K562 (cell line): ENCODE measurements at regions not wholly inside any gene's neighbourhood (a gene's known extent, or its start where the extent isn't known, plus 50 kb on each side); places are given as distances from the start of the nearest gene placed in this dataset.

Experiments used
- BHLHE40 ChIP-seq: IDR thresholded peaks from 2 replicates; pipeline ENCODE4 v1.6.1; 2011; ENCODE audit warnings: low read length, improper control_type of control experiment
- CEBPB ChIP-seq: fragments of 450-650 bp; IDR thresholded peaks from 2 replicates; pipeline ENCODE4 v1.6.1; 2016; ENCODE audit warnings: missing genetic modification characterization, missing compliant biosample characterization
- GTF2F1 ChIP-seq: IDR thresholded peaks from 2 replicates; pipeline ENCODE4 v1.6.1; 2011; ENCODE audit warnings: low read depth, low read length, improper control_type of control experiment
- RAD21 ChIP-seq, 2 experiments: fragments of 250-450 bp in 1 of 2; fragments of 450-650 bp in 1 of 2; sonication (Bioruptor Pico) in 1 of 2; formaldehyde crosslinking in 1 of 2; IDR thresholded peaks in 1 of 2; conservative IDR thresholded peaks in 1 of 2; 2 replicates each; pipeline versions ENCODE4 v1.4.0 to v1.8.0; 2020 to 2022; ENCODE audit warnings: mild to moderate bottlenecking in 2 of 2, moderate library complexity in 1 of 2
- SAFB ChIP-seq: fragments of 200-400 bp; formaldehyde crosslinking; IDR thresholded peaks from 2 replicates; pipeline ENCODE4 v1.6.1; 2017; ENCODE audit warnings: low read depth, low read length, borderline replicate concordance
- SIRT6 ChIP-seq: IDR thresholded peaks from one replicate; pipeline ENCODE4 v1.6.1; 2012; ENCODE audit warnings: low read depth, mild to moderate bottlenecking, control low read depth, inconsistent platforms, low read length, moderate library complexity
- TF ChIP-seq, protein P1 (sequence below), 2 experiments: fragments of 450-650 bp; formaldehyde crosslinking in 1 of 2; IDR thresholded peaks; 2 replicates each; pipeline versions ENCODE4 v1.4.0 to v1.6.1; 2014 to 2020; ENCODE audit warnings: mild to moderate bottlenecking in 2 of 2, borderline replicate concordance in 1 of 2, low read depth in 1 of 2
- TF ChIP-seq, protein P2 (sequence below): sonication (generic); formaldehyde crosslinking; IDR thresholded peaks from 2 replicates; pipeline ENCODE4 v1.9.0; 2022; ENCODE audit warnings: mild to moderate bottlenecking, missing genetic modification reagents
- TF ChIP-seq, protein P3 (sequence below), 2 experiments: fragments of 450-650 bp; IDR thresholded peaks; 2 replicates each; pipeline ENCODE4 v1.6.1; 2016
- TF ChIP-seq, protein P4 (sequence below), 3 experiments: IDR thresholded peaks in 2 of 3; conservative IDR thresholded peaks in 1 of 3; 2 replicates each; pipeline ENCODE4 v1.5.1; 2011 to 2012; ENCODE audit warnings: low read length in 3 of 3, mild to moderate bottlenecking in 3 of 3, control low read depth in 2 of 3, improper control_type of control experiment in 1 of 3, inconsistent platforms in 1 of 3, low read depth in 1 of 3, mixed read lengths in 1 of 3, moderate library complexity in 1 of 3; ENCODE audit not compliant: insufficient read depth in 2 of 3
- TF ChIP-seq, protein P5 (sequence below): fragments of 450-650 bp; IDR thresholded peaks from 2 replicates; pipeline ENCODE4 v1.6.1; 2014; ENCODE audit warnings: low read depth, mild to moderate bottlenecking, moderate library complexity, borderline replicate concordance

DNA sequence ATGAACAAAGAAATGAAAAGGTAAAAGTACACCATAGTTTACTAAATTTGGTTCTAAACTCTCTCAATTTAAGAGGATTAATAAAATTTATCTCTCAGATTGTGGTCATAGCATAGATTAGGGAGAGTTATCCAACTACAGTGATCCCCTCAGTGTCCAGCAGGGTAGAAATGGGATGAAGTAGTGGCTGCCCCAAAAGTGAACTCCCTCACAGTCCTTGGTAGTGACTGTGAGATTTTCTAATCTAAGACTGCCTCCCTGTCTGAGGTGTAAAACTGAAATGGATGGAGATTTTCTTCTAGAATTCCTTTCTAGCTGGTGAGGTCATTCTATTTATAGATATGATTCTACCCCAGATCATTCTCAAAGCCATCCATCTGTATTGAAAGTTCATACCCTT, 455.5 kb downstream of the ACTL7B start:
- TF ChIP-seq, protein P1, sequence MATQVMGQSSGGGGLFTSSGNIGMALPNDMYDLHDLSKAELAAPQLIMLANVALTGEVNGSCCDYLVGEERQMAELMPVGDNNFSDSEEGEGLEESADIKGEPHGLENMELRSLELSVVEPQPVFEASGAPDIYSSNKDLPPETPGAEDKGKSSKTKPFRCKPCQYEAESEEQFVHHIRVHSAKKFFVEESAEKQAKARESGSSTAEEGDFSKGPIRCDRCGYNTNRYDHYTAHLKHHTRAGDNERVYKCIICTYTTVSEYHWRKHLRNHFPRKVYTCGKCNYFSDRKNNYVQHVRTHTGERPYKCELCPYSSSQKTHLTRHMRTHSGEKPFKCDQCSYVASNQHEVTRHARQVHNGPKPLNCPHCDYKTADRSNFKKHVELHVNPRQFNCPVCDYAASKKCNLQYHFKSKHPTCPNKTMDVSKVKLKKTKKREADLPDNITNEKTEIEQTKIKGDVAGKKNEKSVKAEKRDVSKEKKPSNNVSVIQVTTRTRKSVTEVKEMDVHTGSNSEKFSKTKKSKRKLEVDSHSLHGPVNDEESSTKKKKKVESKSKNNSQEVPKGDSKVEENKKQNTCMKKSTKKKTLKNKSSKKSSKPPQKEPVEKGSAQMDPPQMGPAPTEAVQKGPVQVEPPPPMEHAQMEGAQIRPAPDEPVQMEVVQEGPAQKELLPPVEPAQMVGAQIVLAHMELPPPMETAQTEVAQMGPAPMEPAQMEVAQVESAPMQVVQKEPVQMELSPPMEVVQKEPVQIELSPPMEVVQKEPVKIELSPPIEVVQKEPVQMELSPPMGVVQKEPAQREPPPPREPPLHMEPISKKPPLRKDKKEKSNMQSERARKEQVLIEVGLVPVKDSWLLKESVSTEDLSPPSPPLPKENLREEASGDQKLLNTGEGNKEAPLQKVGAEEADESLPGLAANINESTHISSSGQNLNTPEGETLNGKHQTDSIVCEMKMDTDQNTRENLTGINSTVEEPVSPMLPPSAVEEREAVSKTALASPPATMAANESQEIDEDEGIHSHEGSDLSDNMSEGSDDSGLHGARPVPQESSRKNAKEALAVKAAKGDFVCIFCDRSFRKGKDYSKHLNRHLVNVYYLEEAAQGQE (IDR thresholded peaks at IDR 0.05; ENCODE audit: borderline replicate concordance) = no peak
- TF ChIP-seq, protein P1 (CRISPR knock-in tag; IDR thresholded peaks at IDR 0.05; ENCODE audit: low read depth) = no peak
- TF ChIP-seq, protein P2, sequence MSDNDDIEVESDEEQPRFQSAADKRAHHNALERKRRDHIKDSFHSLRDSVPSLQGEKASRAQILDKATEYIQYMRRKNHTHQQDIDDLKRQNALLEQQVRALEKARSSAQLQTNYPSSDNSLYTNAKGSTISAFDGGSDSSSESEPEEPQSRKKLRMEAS (CRISPR knock-in tag) = no peak
- TF ChIP-seq, protein P3, sequence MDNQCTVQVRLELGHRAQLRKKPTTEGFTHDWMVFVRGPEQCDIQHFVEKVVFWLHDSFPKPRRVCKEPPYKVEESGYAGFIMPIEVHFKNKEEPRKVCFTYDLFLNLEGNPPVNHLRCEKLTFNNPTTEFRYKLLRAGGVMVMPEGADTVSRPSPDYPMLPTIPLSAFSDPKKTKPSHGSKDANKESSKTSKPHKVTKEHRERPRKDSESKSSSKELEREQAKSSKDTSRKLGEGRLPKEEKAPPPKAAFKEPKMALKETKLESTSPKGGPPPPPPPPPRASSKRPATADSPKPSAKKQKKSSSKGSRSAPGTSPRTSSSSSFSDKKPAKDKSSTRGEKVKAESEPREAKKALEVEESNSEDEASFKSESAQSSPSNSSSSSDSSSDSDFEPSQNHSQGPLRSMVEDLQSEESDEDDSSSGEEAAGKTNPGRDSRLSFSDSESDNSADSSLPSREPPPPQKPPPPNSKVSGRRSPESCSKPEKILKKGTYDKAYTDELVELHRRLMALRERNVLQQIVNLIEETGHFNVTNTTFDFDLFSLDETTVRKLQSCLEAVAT (IDR thresholded peaks at IDR 0.05) = no peak
- TF ChIP-seq RAD21 (CRISPR knock-in tag; conservative IDR thresholded peaks at IDR 0.05 in 1 of 2, IDR thresholded peaks at IDR 0.05 in 1 of 2) (no peak), GTF2F1 (no peak), BHLHE40 (no peak), SIRT6 (no peak), SAFB (no peak), CEBPB (tag) (no peak)
- TF ChIP-seq, protein P4, sequence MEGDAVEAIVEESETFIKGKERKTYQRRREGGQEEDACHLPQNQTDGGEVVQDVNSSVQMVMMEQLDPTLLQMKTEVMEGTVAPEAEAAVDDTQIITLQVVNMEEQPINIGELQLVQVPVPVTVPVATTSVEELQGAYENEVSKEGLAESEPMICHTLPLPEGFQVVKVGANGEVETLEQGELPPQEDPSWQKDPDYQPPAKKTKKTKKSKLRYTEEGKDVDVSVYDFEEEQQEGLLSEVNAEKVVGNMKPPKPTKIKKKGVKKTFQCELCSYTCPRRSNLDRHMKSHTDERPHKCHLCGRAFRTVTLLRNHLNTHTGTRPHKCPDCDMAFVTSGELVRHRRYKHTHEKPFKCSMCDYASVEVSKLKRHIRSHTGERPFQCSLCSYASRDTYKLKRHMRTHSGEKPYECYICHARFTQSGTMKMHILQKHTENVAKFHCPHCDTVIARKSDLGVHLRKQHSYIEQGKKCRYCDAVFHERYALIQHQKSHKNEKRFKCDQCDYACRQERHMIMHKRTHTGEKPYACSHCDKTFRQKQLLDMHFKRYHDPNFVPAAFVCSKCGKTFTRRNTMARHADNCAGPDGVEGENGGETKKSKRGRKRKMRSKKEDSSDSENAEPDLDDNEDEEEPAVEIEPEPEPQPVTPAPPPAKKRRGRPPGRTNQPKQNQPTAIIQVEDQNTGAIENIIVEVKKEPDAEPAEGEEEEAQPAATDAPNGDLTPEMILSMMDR (IDR thresholded peaks at IDR 0.05 in 2 of 3, conservative IDR thresholded peaks at IDR 0.05 in 1 of 3; ENCODE audit: insufficient read depth in 2 of 3, low read depth in 1 of 3, low read length in 3 of 3) = no peak
- TF ChIP-seq, protein P5, sequence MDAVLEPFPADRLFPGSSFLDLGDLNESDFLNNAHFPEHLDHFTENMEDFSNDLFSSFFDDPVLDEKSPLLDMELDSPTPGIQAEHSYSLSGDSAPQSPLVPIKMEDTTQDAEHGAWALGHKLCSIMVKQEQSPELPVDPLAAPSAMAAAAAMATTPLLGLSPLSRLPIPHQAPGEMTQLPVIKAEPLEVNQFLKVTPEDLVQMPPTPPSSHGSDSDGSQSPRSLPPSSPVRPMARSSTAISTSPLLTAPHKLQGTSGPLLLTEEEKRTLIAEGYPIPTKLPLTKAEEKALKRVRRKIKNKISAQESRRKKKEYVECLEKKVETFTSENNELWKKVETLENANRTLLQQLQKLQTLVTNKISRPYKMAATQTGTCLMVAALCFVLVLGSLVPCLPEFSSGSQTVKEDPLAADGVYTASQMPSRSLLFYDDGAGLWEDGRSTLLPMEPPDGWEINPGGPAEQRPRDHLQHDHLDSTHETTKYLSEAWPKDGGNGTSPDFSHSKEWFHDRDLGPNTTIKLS = no peak
